H1 (cell line): ENCODE measurements at regions not wholly inside any gene's neighbourhood (a gene's known extent, or its start where the extent isn't known, plus 50 kb on each side); places are given as distances from the start of the nearest gene placed in this dataset.

Experiments
- HDAC2 ChIP-seq, 2 experiments: fragments of 300-600 bp in 1 of 2; sonication (generic) in 1 of 2; IDR thresholded peaks; 2 replicates each; pipeline ENCODE4 v1.6.1; 2011 to 2012; ENCODE audit warnings: low read depth in 2 of 2, low read length in 2 of 2, mild to moderate bottlenecking in 2 of 2, moderate library complexity in 2 of 2, borderline replicate concordance in 1 of 2, inconsistent platforms in 1 of 2
- HDAC6 ChIP-seq: IDR thresholded peaks from one replicate; pipeline ENCODE4 v1.7.1; 2012; ENCODE audit warnings: low read depth, mild to moderate bottlenecking, inconsistent platforms, low read length, moderate library complexity
- SIN3A ChIP-seq, 2 experiments: IDR thresholded peaks in 1 of 2; conservative IDR thresholded peaks in 1 of 2; 2 replicates each; pipeline ENCODE4 v1.6.1; 2011 to 2012; ENCODE audit warnings: low read length in 2 of 2, improper control_type of control experiment in 1 of 2, low read depth in 1 of 2, mild to moderate bottlenecking in 1 of 2
- SRF ChIP-seq: IDR thresholded peaks from 2 replicates; pipeline ENCODE4 v1.6.1; 2011; ENCODE audit warnings: mild to moderate bottlenecking, low read depth, low read length, moderate library complexity
- TEAD4 ChIP-seq: IDR thresholded peaks from 2 replicates; pipeline ENCODE4 v1.6.1; 2012; ENCODE audit warnings: low read depth, low read length, inconsistent platforms, mixed read lengths

GRCh38 chr11:15745266-15745665 lies 611.1 kb downstream of the SOX6 start (continued):
- TF ChIP-seq TEAD4 = no peak
- TF ChIP-seq HDAC6 = no peak
- no peak for TF ChIP-seq HDAC2 (IDR thresholded peaks at IDR 0.05; ENCODE audit: borderline replicate concordance in 1 of 2, low read depth in 2 of 2, low read length in 2 of 2)
- TF ChIP-seq SIN3A (conservative IDR thresholded peaks at IDR 0.05 in 1 of 2, IDR thresholded peaks at IDR 0.05 in 1 of 2; ENCODE audit: low read depth in 1 of 2, low read length in 2 of 2) = no peak
- TF ChIP-seq SRF = no peak
